Keratinocyte (primary cell): ENCODE measurements at regions not wholly inside any gene's neighbourhood (a gene's known extent, or its start where the extent isn't known, plus 50 kb on each side); places are given as distances from the start of the nearest gene placed in this dataset.

Experiments
- DNase-seq: peaks from one replicate; pipeline ENCODE4 v3.0.0-alpha.2; 2011; ENCODE audit warnings: low read depth, missing footprints, low spot score
- FAIRE-seq: peaks from 2 replicates; lab custom pipeline; 2011; peaks lifted over from hg19 to GRCh38; lab: Jason Lieb, UNC
- H2AFZ ChIP-seq: 2 replicates; pipeline ENCODE4 v1.6.0; 2012; ENCODE audit warnings: low read length, control low read depth, inconsistent platforms; ENCODE audit not compliant: control insufficient read depth
- H3K27ac ChIP-seq: 2 replicates; pipeline ENCODE4 v1.5.1; 2011; ENCODE audit warnings: low read length; ENCODE audit not compliant: control insufficient read depth, insufficient read depth
- H3K27me3 ChIP-seq: 3 replicates; pipeline ENCODE4 v1.6.0; 2011; ENCODE audit warnings: low read length; ENCODE audit not compliant: control insufficient read depth, insufficient read depth; ENCODE audit errors: extremely low read depth
- H3K36me3 ChIP-seq, 2 experiments: 2 replicates in 1 of 2; 3 replicates in 1 of 2; pipeline ENCODE4 v1.5.1; 2011; ENCODE audit warnings: low read length in 2 of 2, mild to moderate bottlenecking in 1 of 2; ENCODE audit not compliant: control insufficient read depth in 2 of 2, insufficient read depth in 2 of 2; ENCODE audit errors: extremely low read depth in 1 of 2
- H3K4me1 ChIP-seq: 3 replicates; pipeline ENCODE4 v1.5.1; 2011; ENCODE audit warnings: low read length; ENCODE audit not compliant: control insufficient read depth, insufficient read depth; ENCODE audit errors: extremely low read depth
- H3K4me2 ChIP-seq: 3 replicates; pipeline ENCODE4 v1.6.0; 2011; ENCODE audit warnings: low read depth, low read length; ENCODE audit not compliant: control insufficient read depth, insufficient read depth; ENCODE audit errors: extremely low read depth
- H3K4me3 ChIP-seq, 3 experiments: fragments of 200-600 bp in 1 of 3; sonication (generic) in 1 of 3; 2 replicates in 2 of 3; 3 replicates in 1 of 3; pipeline ENCODE4 v1.5.1; 2011 to 2016; ENCODE audit warnings: low read length in 3 of 3, mild to moderate bottlenecking in 3 of 3, control low read depth in 2 of 3, inconsistent platforms in 1 of 3, low read depth in 1 of 3, mixed read lengths in 1 of 3, mixed run types in 1 of 3, moderate library complexity in 1 of 3; ENCODE audit not compliant: control insufficient read depth in 2 of 3, insufficient read depth in 2 of 3; ENCODE audit errors: extremely low read depth in 1 of 3
- H3K79me2 ChIP-seq: 2 replicates; pipeline ENCODE4 v1.6.0; 2012; ENCODE audit warnings: low read length; ENCODE audit not compliant: control insufficient read depth, insufficient read depth
- H3K9ac ChIP-seq: 3 replicates; pipeline ENCODE4 v1.6.0; 2011; ENCODE audit warnings: low read length; ENCODE audit not compliant: control insufficient read depth, insufficient read depth; ENCODE audit errors: extremely low read depth
- H3K9me1 ChIP-seq: 3 replicates; pipeline ENCODE4 v1.6.0; 2011; ENCODE audit warnings: low read length; ENCODE audit not compliant: control insufficient read depth, insufficient read depth; ENCODE audit errors: extremely low read depth
- H3K9me3 ChIP-seq: 2 replicates; pipeline ENCODE4 v1.5.1; 2012; ENCODE audit warnings: low read depth, low read length; ENCODE audit not compliant: control insufficient read depth
- H4K20me1 ChIP-seq: 3 replicates; pipeline ENCODE4 v1.6.0; 2011; ENCODE audit warnings: low read length; ENCODE audit not compliant: control insufficient read depth, insufficient read depth; ENCODE audit errors: extremely low read depth
- EZH2 ChIP-seq: IDR thresholded peaks from one replicate; pipeline ENCODE4 v1.6.1; 2012; ENCODE audit warnings: inconsistent platforms, mild to moderate bottlenecking, low read length, moderate library complexity
- dilution Hi-C: fragments of 300-500 bp; cut with MboI; formaldehyde crosslinking; loops from one replicate; pipeline ENCODE4 v1.7.0; 2020; ENCODE audit warnings: low sequenced_read_pairs; ENCODE audit not compliant: extremely low pct_ligation_motif_present
- TF ChIP-seq, protein P1 (sequence below), 3 experiments: IDR thresholded peaks in 1 of 3; conservative IDR thresholded peaks in 1 of 3; optimal IDR thresholded peaks in 1 of 3; 2 replicates in 2 of 3; 3 replicates in 1 of 3; pipeline versions ENCODE3 to v1.5.1; 2011; ENCODE audit warnings: low read length in 3 of 3, mild to moderate bottlenecking in 3 of 3, moderate library complexity in 2 of 3, control low read depth in 1 of 3, inconsistent platforms in 1 of 3; ENCODE audit not compliant: insufficient read depth in 2 of 3; ENCODE audit errors: extremely low read depth in 1 of 3

DNA sequence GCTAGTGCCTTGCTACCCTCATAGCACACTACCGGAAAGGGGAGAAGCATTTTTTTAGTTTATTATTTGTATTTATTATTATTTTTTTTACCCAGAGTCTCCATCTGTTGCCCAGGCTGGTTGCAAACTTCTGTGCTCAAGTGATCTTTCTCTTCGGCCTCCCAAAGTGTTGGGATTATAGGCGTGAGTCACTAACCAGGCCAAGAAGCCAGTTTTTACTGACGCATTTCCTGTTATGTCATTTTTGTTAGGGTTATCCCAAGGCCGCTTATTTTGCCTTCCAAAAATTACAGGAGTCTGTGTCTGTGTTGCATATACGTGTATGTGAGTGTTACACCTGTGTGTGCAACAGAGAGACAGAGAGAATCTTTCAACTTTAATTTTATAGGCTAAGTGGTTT is 404.5 kb downstream of the GBA3 start:
- H3K36me3 ChIP-seq: no peaks in the 10 kb centered on the region
- no peaks in the 10 kb centered on the region for H3K79me2 ChIP-seq
- no peak overlapping the region for H3K4me2 ChIP-seq
- dilution Hi-C loops: no loop called here
- H2AFZ ChIP-seq: no peak overlapping the region
- no peak for DNase-seq
- H3K4me3 ChIP-seq: no peak overlapping the region
- H3K27me3 ChIP-seq: no peaks in the 10 kb centered on the region
- H3K4me1 ChIP-seq: no peaks in the 10 kb centered on the region
- no peaks in the 10 kb centered on the region for H3K9me1 ChIP-seq
- H3K27ac ChIP-seq: no peak overlapping the region
- FAIRE-seq: no peak
- no peak overlapping the region for H3K9ac ChIP-seq
- no peaks in the 10 kb centered on the region for H4K20me1 ChIP-seq
- TF ChIP-seq, protein P1, sequence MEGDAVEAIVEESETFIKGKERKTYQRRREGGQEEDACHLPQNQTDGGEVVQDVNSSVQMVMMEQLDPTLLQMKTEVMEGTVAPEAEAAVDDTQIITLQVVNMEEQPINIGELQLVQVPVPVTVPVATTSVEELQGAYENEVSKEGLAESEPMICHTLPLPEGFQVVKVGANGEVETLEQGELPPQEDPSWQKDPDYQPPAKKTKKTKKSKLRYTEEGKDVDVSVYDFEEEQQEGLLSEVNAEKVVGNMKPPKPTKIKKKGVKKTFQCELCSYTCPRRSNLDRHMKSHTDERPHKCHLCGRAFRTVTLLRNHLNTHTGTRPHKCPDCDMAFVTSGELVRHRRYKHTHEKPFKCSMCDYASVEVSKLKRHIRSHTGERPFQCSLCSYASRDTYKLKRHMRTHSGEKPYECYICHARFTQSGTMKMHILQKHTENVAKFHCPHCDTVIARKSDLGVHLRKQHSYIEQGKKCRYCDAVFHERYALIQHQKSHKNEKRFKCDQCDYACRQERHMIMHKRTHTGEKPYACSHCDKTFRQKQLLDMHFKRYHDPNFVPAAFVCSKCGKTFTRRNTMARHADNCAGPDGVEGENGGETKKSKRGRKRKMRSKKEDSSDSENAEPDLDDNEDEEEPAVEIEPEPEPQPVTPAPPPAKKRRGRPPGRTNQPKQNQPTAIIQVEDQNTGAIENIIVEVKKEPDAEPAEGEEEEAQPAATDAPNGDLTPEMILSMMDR (optimal IDR thresholded peaks at IDR 0.05 in 1 of 3, IDR thresholded peaks at IDR 0.05 in 1 of 3, conservative IDR thresholded peaks at IDR 0.05 in 1 of 3; ENCODE audit: extremely low read depth in 1 of 3, insufficient read depth in 2 of 3, low read length in 3 of 3): no peak
- TF ChIP-seq EZH2: no peak
- no peaks in the 10 kb centered on the region for H3K9me3 ChIP-seq

DNA sequence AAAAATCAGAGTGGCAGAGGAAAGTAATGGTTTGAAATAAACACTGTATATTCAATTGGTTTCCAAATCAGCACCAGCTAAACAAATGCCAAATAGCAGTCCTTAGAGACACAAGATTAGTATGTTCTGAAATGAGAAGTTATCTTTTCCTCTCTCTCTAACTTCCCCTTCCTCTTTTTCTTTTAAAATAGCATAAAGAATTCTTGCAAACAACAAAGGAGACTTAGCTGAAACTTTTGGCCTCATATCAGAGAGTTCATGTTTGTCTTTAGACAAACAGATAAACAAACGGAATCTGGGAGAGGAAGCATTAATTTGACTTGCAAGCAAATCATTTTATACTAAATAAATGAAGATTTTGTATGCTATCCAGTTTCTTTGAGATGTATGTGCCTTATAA is 399.0 kb downstream of the GBA3 start:
- H3K4me3 ChIP-seq: no peak overlapping the region
- H3K79me2 ChIP-seq: no peaks in the 10 kb centered on the region
- H3K9ac ChIP-seq: no peak overlapping the region
- H3K27me3 ChIP-seq: no peaks in the 10 kb centered on the region
- no peaks in the 10 kb centered on the region for H4K20me1 ChIP-seq
- no peak overlapping the region for H3K27ac ChIP-seq
- no peaks in the 10 kb centered on the region for H3K9me1 ChIP-seq
- TF ChIP-seq EZH2: no peak
- TF ChIP-seq, protein P1 (optimal IDR thresholded peaks at IDR 0.05 in 1 of 3, IDR thresholded peaks at IDR 0.05 in 1 of 3, conservative IDR thresholded peaks at IDR 0.05 in 1 of 3; ENCODE audit: extremely low read depth in 1 of 3, insufficient read depth in 2 of 3, low read length in 3 of 3): no peak
- DNase-seq: no peak
- FAIRE-seq: no peak
- H3K36me3 ChIP-seq: no peaks in the 10 kb centered on the region
- no peak overlapping the region for H3K4me2 ChIP-seq
- H3K9me3 ChIP-seq: no peaks in the 10 kb centered on the region
- H3K4me1 ChIP-seq: no peaks in the 10 kb centered on the region
- dilution Hi-C loops: no loop called here
- H2AFZ ChIP-seq: no peak overlapping the region
